GM23338 (cell line): ENCODE measurements at regions not wholly inside any gene's neighbourhood (a gene's known extent, or its start where the extent isn't known, plus 50 kb on each side); places are given as distances from the start of the nearest gene placed in this dataset.

Experiments used
- ATAC-seq: fragments of 200-7000 bp; cut with Tn5 transposase; 3 replicates; pipeline ENCODE4 v1.9.1; 2020
- DNase-seq: peaks from one replicate; pipeline ENCODE4 v3.0.0-alpha.2; 2015; ENCODE audit warnings: low spot score
- H2AFZ ChIP-seq: fragments of 200-600 bp; sonication (generic); 2 replicates; pipeline ENCODE4 v1.8.0; 2016; ENCODE audit warnings: antibody characterized with exemption, mild to moderate bottlenecking, moderate library complexity
- H3F3A ChIP-seq: fragments of 200-600 bp; sonication (generic); replicated peaks from 2 replicates; pipeline ENCODE4 v1.8.0; 2017; ENCODE audit warnings: antibody characterized with exemption, mixed run types, low read depth
- H3K27ac ChIP-seq: fragments of 200-600 bp; sonication (generic); 2 replicates; pipeline ENCODE4 v1.6.1; 2016; ENCODE audit warnings: low read depth
- H3K27me3 ChIP-seq: fragments of 200-600 bp; sonication (generic); 2 replicates; pipeline ENCODE4 v1.8.0; 2016; ENCODE audit warnings: mild to moderate bottlenecking, mixed run types, moderate library complexity; ENCODE audit not compliant: insufficient read depth
- H3K36me3 ChIP-seq: fragments of 200-600 bp; sonication (generic); 2 replicates; pipeline ENCODE4 v1.8.0; 2016; ENCODE audit warnings: mild to moderate bottlenecking; ENCODE audit not compliant: insufficient read depth
- H3K4me1 ChIP-seq: fragments of 200-600 bp; sonication (generic); 2 replicates; pipeline ENCODE4 v1.8.0; 2016; ENCODE audit warnings: mild to moderate bottlenecking, moderate library complexity; ENCODE audit not compliant: insufficient read depth
- H3K4me2 ChIP-seq: fragments of 200-600 bp; sonication (generic); 2 replicates; pipeline ENCODE4 v1.7.1; 2017; ENCODE audit warnings: mixed run types
- H3K4me3 ChIP-seq: fragments of 200-600 bp; sonication (generic); 2 replicates; pipeline ENCODE4 v1.6.1; 2016; ENCODE audit warnings: mixed run types
- H3K79me2 ChIP-seq: fragments of 200-600 bp; sonication (generic); replicated peaks from 2 replicates; pipeline ENCODE4 v1.8.0; 2017; ENCODE audit warnings: mild to moderate bottlenecking; ENCODE audit not compliant: insufficient read depth
- H3K9me2 ChIP-seq: fragments of 200-600 bp; sonication (generic); 2 replicates; pipeline ENCODE4 v1.8.0; 2017; ENCODE audit not compliant: insufficient read depth
- H4K20me1 ChIP-seq: fragments of 200-600 bp; sonication (generic); replicated peaks from 2 replicates; pipeline ENCODE4 v1.8.0; 2017; ENCODE audit warnings: mild to moderate bottlenecking; ENCODE audit not compliant: insufficient read depth
- H3K27ac Mint-ChIP-seq: 2 replicates; pipeline ENCODE4 v1.8.0; 2020; ENCODE audit warnings: inconsistent platforms, mild to moderate bottlenecking, moderate library complexity, mixed read lengths
- H3K27me3 Mint-ChIP-seq: 3 replicates; pipeline ENCODE4 v1.8.0; 2022; ENCODE audit warnings: low read depth, mild to moderate bottlenecking, moderate library complexity, mixed read lengths, inconsistent platforms; ENCODE audit not compliant: insufficient read depth, poor library complexity
- H3K36me3 Mint-ChIP-seq: 3 replicates; pipeline ENCODE4 v1.8.0; 2021; ENCODE audit warnings: low read depth, mild to moderate bottlenecking, inconsistent platforms, moderate library complexity, mixed read lengths
- H3K4me1 Mint-ChIP-seq: 3 replicates; pipeline ENCODE4 v1.8.0; 2020; ENCODE audit warnings: mild to moderate bottlenecking, inconsistent platforms, mixed read lengths
- H3K4me3 Mint-ChIP-seq: 3 replicates; pipeline ENCODE4 v1.8.0; 2021; ENCODE audit warnings: moderate library complexity, mild to moderate bottlenecking, inconsistent platforms, mixed read lengths
- H3K9me3 Mint-ChIP-seq: 3 replicates; pipeline ENCODE4 v1.8.0; 2020; ENCODE audit warnings: moderate library complexity, mild to moderate bottlenecking, inconsistent platforms, mixed read lengths
- CREB1 ChIP-seq: fragments of 250-450 bp; sonication (Bioruptor Pico); IDR thresholded peaks from 2 replicates; pipeline ENCODE4 v1.5.0; 2020; ENCODE audit warnings: low read depth, mild to moderate bottlenecking, moderate library complexity
- CTCF ChIP-seq, 2 experiments: fragments of 200-600 bp in 1 of 2; sonication (generic) in 1 of 2; conservative IDR thresholded peaks; 2 replicates each; pipeline versions ENCODE4 v1.5.1 to v1.6.1; 2016 to 2017; ENCODE audit warnings: antibody characterized with exemption in 2 of 2, low read depth in 2 of 2, mild to moderate bottlenecking in 2 of 2, moderate library complexity in 1 of 2
- EZH2 ChIP-seq: fragments of 200-600 bp; sonication (generic); IDR thresholded peaks from one replicate; pipeline ENCODE4 v1.8.0; 2017; ENCODE audit warnings: antibody characterized with exemption, mild to moderate bottlenecking, low read depth; ENCODE audit not compliant: unreplicated experiment
- JUNB ChIP-seq: IDR thresholded peaks from one replicate; pipeline ENCODE4 v1.6.1; 2016; ENCODE audit warnings: antibody characterized with exemption; ENCODE audit not compliant: unreplicated experiment
- NANOG ChIP-seq: IDR thresholded peaks from 2 replicates; pipeline ENCODE4 v1.6.1; 2016; ENCODE audit warnings: antibody characterized with exemption, borderline replicate concordance
- POLR2AphosphoS5 ChIP-seq: IDR thresholded peaks from 2 replicates; pipeline ENCODE4 v1.6.1; 2016; ENCODE audit warnings: antibody characterized with exemption, low read depth
- REST ChIP-seq: IDR thresholded peaks from one replicate; pipeline ENCODE4 v1.6.1; 2018; ENCODE audit warnings: antibody characterized with exemption; ENCODE audit not compliant: unreplicated experiment
- ZNF114 ChIP-seq: fragments of 250-450 bp; sonication (Bioruptor Pico); IDR thresholded peaks from 2 replicates; pipeline ENCODE4 v1.5.0; 2020; ENCODE audit warnings: mild to moderate bottlenecking, moderate library complexity
- ZNF462 ChIP-seq: fragments of 250-450 bp; sonication (Bioruptor Pico); IDR thresholded peaks from 2 replicates; pipeline ENCODE4 v1.5.0; 2020; ENCODE audit warnings: mild to moderate bottlenecking, moderate library complexity

- TF ChIP-seq REST: no peak
- TF ChIP-seq CTCF (conservative IDR thresholded peaks at IDR 0.05; ENCODE audit: low read depth in 2 of 2): no peak
- no peak for TF ChIP-seq EZH2
- TF ChIP-seq ZNF114 (CRISPR knock-in tag): no peak
- no peak for TF ChIP-seq NANOG
- no peak for TF ChIP-seq POLR2AphosphoS5
Measured at GRCh38 chr4:24145591-24145990, 255.7 kb upstream of the PPARGC1A start (continued).

GRCh38 chr4:24144381-24144780 is 254.5 kb upstream of the PPARGC1A start:
- no peaks in the 10 kb centered on the region for H3K36me3 ChIP-seq
- H3K9me3 Mint-ChIP-seq: no peaks in the 10 kb centered on the region
- H3K4me1 Mint-ChIP-seq: no peaks in the 10 kb centered on the region
- no peaks in the 10 kb centered on the region for H4K20me1 ChIP-seq
- DNase-seq: no peak
- no peaks in the 10 kb centered on the region for H3K27me3 ChIP-seq
- H3K27ac ChIP-seq: no peak overlapping the region
- H3F3A ChIP-seq: no peaks in the 10 kb centered on the region
- H3K27ac Mint-ChIP-seq: no peak overlapping the region
- no peak overlapping the region for H3K4me3 ChIP-seq
- 0 out of 2 replicates have a peak, but pooled peaks cover 5% of the 10 kb centered on the region for H3K9me2 ChIP-seq
- no peak for ATAC-seq
- H3K4me1 ChIP-seq: no peaks in the 10 kb centered on the region
- H3K4me2 ChIP-seq: no peak overlapping the region
- H2AFZ ChIP-seq: no peak overlapping the region
- H3K27me3 Mint-ChIP-seq: no peaks in the 10 kb centered on the region
- no peaks in the 10 kb centered on the region for H3K36me3 Mint-ChIP-seq
- H3K79me2 ChIP-seq: no peaks in the 10 kb centered on the region
- no peak overlapping the region for H3K4me3 Mint-ChIP-seq
- TF ChIP-seq ZNF462 (CRISPR knock-in tag) (no peak), JUNB (no peak), NANOG (no peak), EZH2 (no peak), CREB1 (CRISPR knock-in tag) (no peak), CTCF (conservative IDR thresholded peaks at IDR 0.05; ENCODE audit: low read depth in 2 of 2) (no peak)
